BE2C (cell line): ENCODE measurements at regions not wholly inside any gene's neighbourhood (a gene's known extent, or its start where the extent isn't known, plus 50 kb on each side); places are given as distances from the start of the nearest gene placed in this dataset.
A peak's percentile ranks its signal among the peaks of the same experiment; 100 is the strongest.
"Not testable (repeated sequence)": the region's sequence is repeated elsewhere in the genome, so short reads cannot be mapped to it uniquely, and the experiment has no call there.

Experiments used
- DNase-seq: peaks from one replicate; pipeline ENCODE4 v3.0.0-alpha.2; 2020
- H3K27me3 ChIP-seq: fragments of 250-450 bp; sonication (Bioruptor Pico); 2 replicates; pipeline ENCODE4 v1.5.1; 2020; ENCODE audit warnings: mild to moderate bottlenecking
- H3K36me3 ChIP-seq: fragments of 250-450 bp; sonication (Bioruptor Pico); 2 replicates; pipeline ENCODE4 v1.5.1; 2020; ENCODE audit warnings: mild to moderate bottlenecking
- H3K4me1 ChIP-seq: fragments of 250-450 bp; sonication (Bioruptor Pico); 2 replicates; pipeline ENCODE4 v1.5.1; 2020
- H3K4me3 ChIP-seq: 2 replicates; pipeline ENCODE4 v1.5.1; 2011; ENCODE audit warnings: low read depth, low read length
- H3K9me3 ChIP-seq: fragments of 250-450 bp; sonication (Bioruptor Pico); 2 replicates; pipeline ENCODE4 v1.5.1; 2020
- CTCF ChIP-seq: IDR thresholded peaks from 2 replicates; pipeline ENCODE4 v1.5.1; 2012; ENCODE audit warnings: mild to moderate bottlenecking, low read depth, low read length

- Histone ChIP-seq H3K4me1 (no peaks in the 10 kb centered on the region), H3K4me3 (no peak overlapping the region), H3K9me3 (no peaks in the 10 kb centered on the region), H3K27me3 (no peaks in the 10 kb centered on the region), H3K36me3 (no peaks in the 10 kb centered on the region)
- no peak for TF ChIP-seq CTCF
- no peak for DNase-seq
Observed at GRCh38 chr11:42947405-42947804, 364.4 kb upstream of the API5 start.

GRCh38 chr11:42949738-42950376, 361.9 kb upstream of the API5 start:
- not testable (repeated sequence) for H3K4me3 ChIP-seq, H3K4me1 ChIP-seq, H3K36me3 ChIP-seq, DNase-seq, H3K9me3 ChIP-seq, H3K27me3 ChIP-seq

- no peak overlapping the region for H3K4me3 ChIP-seq
- H3K27me3 ChIP-seq: no peaks in the 10 kb centered on the region
- no peak for TF ChIP-seq CTCF
- no peaks in the 10 kb centered on the region for H3K36me3 ChIP-seq
- H3K4me1 ChIP-seq: no peaks in the 10 kb centered on the region
- no peaks in the 10 kb centered on the region for H3K9me3 ChIP-seq
- no peak for DNase-seq
Observed at GRCh38 chr11:42951266-42951665, 360.5 kb upstream of the API5 start.

- no peak for TF ChIP-seq CTCF
- Histone ChIP-seq H3K4me1 (peaks cover 10% of the 10 kb centered on the region), H3K9me3 (no peaks in the 10 kb centered on the region), H3K4me3 (no peak overlapping the region), H3K27me3 (no peaks in the 10 kb centered on the region), H3K36me3 (no peaks in the 10 kb centered on the region)
- DNase-seq: no peak
Observed at GRCh38 chr11:42957831-42958230, 354.0 kb upstream of the API5 start.

GRCh38 chr11:42958635-42959034, 353.2 kb upstream of the API5 start:
- no peaks in the 10 kb centered on the region for H3K27me3 ChIP-seq
- H3K4me3 ChIP-seq: no peak overlapping the region
- H3K9me3 ChIP-seq: no peaks in the 10 kb centered on the region
- no peaks in the 10 kb centered on the region for H3K36me3 ChIP-seq
- DNase-seq: no peak
- TF ChIP-seq CTCF: no peak
- H3K4me1 ChIP-seq: peaks cover 10% of the 10 kb centered on the region

- H3K9me3 ChIP-seq: no peaks in the 10 kb centered on the region
- peak; percentile 49 for DNase-seq
- H3K27me3 ChIP-seq: no peaks in the 10 kb centered on the region
- TF ChIP-seq CTCF: no peak
- peaks cover 10% of the 10 kb centered on the region for H3K4me1 ChIP-seq
- H3K36me3 ChIP-seq: no peaks in the 10 kb centered on the region
- no peak overlapping the region for H3K4me3 ChIP-seq
Observed at GRCh38 chr11:42960521-42961088, 351.2 kb upstream of the API5 start.
